ENCODE measurements at regions not wholly inside any gene's neighbourhood (a gene's known extent, or its start where the extent isn't known, plus 50 kb on each side); places are given as distances from the start of the nearest gene placed in this dataset.

DNA sequence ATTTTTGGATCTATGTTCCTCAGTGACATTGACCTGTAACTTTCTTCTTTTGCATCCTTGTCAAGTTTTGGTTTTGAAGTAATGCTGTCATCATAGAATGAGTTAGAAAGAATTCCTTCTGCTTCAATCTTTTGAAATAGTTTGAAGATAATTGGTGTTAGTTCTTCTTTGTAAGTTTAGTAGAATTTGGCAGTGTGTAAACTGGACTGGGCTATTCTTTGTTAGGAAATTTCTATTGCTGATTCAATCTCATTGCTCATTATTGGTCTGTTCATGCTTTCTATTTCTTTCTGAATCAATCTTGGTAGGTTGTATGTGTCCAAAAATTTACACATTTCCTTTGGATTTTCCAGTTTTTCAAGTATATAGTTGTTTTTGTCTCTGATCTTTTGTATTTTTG, 101.7 kb upstream of the SPRY2 start:
- H3K4me1 ChIP-seq (ENCODE audit: insufficient read depth), result no peaks in the 10 kb centered on the region
- no peaks in the 10 kb centered on the region for H4K20me1 ChIP-seq (ENCODE audit: insufficient read depth, poor library complexity, severe bottlenecking)
- no peaks in the 10 kb centered on the region for H3K27me3 ChIP-seq
- no peaks in the 10 kb centered on the region for H3K9me3 ChIP-seq (ENCODE audit: low read depth)
- H2AFZ ChIP-seq, result no peak overlapping the region
- H3K4me2 ChIP-seq, result no peak overlapping the region
- DNase-seq (ENCODE audit: low spot score), result no peak
- no peaks in the 10 kb centered on the region for H3K79me2 ChIP-seq
- no peak overlapping the region for H3K27ac ChIP-seq
- H3K4me3 ChIP-seq, result no peak overlapping the region
- no peaks in the 10 kb centered on the region for H3K9me2 ChIP-seq (replicated peaks; ENCODE audit: insufficient read depth)
- TF ChIP-seq EZH2phosphoT487 (IDR thresholded peaks at IDR 0.05; ENCODE audit: low read depth, severe bottlenecking, unreplicated experiment), result no peak
- TF ChIP-seq, protein P1, sequence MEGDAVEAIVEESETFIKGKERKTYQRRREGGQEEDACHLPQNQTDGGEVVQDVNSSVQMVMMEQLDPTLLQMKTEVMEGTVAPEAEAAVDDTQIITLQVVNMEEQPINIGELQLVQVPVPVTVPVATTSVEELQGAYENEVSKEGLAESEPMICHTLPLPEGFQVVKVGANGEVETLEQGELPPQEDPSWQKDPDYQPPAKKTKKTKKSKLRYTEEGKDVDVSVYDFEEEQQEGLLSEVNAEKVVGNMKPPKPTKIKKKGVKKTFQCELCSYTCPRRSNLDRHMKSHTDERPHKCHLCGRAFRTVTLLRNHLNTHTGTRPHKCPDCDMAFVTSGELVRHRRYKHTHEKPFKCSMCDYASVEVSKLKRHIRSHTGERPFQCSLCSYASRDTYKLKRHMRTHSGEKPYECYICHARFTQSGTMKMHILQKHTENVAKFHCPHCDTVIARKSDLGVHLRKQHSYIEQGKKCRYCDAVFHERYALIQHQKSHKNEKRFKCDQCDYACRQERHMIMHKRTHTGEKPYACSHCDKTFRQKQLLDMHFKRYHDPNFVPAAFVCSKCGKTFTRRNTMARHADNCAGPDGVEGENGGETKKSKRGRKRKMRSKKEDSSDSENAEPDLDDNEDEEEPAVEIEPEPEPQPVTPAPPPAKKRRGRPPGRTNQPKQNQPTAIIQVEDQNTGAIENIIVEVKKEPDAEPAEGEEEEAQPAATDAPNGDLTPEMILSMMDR (IDR thresholded peaks at IDR 0.05; ENCODE audit: poor library complexity), result no peak
- no peak for TF ChIP-seq EZH2 (IDR thresholded peaks at IDR 0.05; ENCODE audit: borderline replicate concordance)
- no peaks in the 10 kb centered on the region for H3K36me3 ChIP-seq (replicated peaks; ENCODE audit: insufficient read depth, low read depth)

DNA sequence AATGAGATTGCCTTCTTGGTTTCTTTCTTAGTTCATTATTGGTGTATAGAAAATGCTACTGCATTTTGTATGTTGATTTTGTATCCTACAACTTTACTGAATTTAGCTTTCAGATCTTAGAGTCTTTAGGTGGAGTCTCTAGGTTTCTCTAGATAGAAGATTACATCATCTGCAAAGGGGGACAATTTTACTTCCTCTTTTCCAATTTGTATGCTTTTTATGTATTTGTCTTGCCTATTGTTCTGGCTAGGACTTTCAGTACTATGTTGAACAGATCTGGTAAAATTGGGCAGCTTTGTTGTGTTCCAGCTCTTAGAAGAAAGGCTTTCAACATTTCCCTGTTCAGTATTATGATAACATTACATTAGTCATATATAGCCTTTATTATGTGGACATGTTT, 101.0 kb upstream of the SPRY2 start:
- Histone ChIP-seq H2AFZ (no peak overlapping the region), H3K4me3 (no peak overlapping the region), H3K36me3 (replicated peaks; ENCODE audit: insufficient read depth, low read depth) (no peaks in the 10 kb centered on the region), H3K27me3 (no peaks in the 10 kb centered on the region), H3K27ac (no peak overlapping the region), H3K4me1 (ENCODE audit: insufficient read depth) (no peaks in the 10 kb centered on the region), H3K4me2 (no peak overlapping the region), H3K79me2 (no peaks in the 10 kb centered on the region), H3K9me2 (replicated peaks; ENCODE audit: insufficient read depth) (no peaks in the 10 kb centered on the region), H3K9me3 (ENCODE audit: low read depth) (no peaks in the 10 kb centered on the region), H4K20me1 (ENCODE audit: insufficient read depth, poor library complexity, severe bottlenecking) (no peaks in the 10 kb centered on the region)
- DNase-seq (ENCODE audit: low spot score), result no peak
- TF ChIP-seq EZH2 (IDR thresholded peaks at IDR 0.05; ENCODE audit: borderline replicate concordance) (no peak), EZH2phosphoT487 (IDR thresholded peaks at IDR 0.05; ENCODE audit: low read depth, severe bottlenecking, unreplicated experiment) (no peak)
- TF ChIP-seq, protein P1 (IDR thresholded peaks at IDR 0.05; ENCODE audit: poor library complexity), result no peak

DNA sequence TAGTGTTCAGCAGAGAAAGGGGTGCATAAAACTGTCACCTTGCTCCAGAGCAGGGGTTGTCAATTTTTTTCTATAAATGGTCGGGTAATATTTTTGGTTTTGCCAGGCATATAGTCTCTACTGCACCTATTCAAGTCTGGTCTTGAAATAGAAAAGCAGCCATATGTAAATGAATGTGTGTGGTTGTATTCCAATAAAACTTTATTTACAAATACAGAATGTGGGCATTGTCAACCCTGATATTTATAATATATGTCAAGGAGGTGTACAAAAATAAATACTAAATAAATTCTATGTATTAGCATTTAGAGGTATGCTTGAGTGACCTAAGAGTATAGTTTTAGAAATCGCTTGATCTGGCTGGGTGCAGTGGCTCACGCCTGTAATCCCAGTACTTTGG, 97.6 kb upstream of the SPRY2 start:
- H3K79me2 ChIP-seq, result no peaks in the 10 kb centered on the region
- DNase-seq (ENCODE audit: low spot score), result no peak
- no peak overlapping the region for H3K4me3 ChIP-seq
- H4K20me1 ChIP-seq (ENCODE audit: insufficient read depth, poor library complexity, severe bottlenecking), result no peaks in the 10 kb centered on the region
- no peak overlapping the region for H3K4me2 ChIP-seq
- no peak overlapping the region for H2AFZ ChIP-seq
- no peaks in the 10 kb centered on the region for H3K36me3 ChIP-seq (replicated peaks; ENCODE audit: insufficient read depth, low read depth)
- H3K27ac ChIP-seq, result no peak overlapping the region
- TF ChIP-seq EZH2 (IDR thresholded peaks at IDR 0.05; ENCODE audit: borderline replicate concordance) (no peak), EZH2phosphoT487 (IDR thresholded peaks at IDR 0.05; ENCODE audit: low read depth, severe bottlenecking, unreplicated experiment) (no peak)
- TF ChIP-seq, protein P1 (IDR thresholded peaks at IDR 0.05; ENCODE audit: poor library complexity), result no peak
- H3K9me2 ChIP-seq (replicated peaks; ENCODE audit: insufficient read depth), result no peaks in the 10 kb centered on the region
- 100% methylated on average over 3 of the region's 3 CpGs for WGBS (ENCODE audit: low lambda C conversion rate, missing lambda C conversion rate)
- H3K27me3 ChIP-seq, result no peaks in the 10 kb centered on the region
- H3K9me3 ChIP-seq (ENCODE audit: low read depth), result no peaks in the 10 kb centered on the region
- no peaks in the 10 kb centered on the region for H3K4me1 ChIP-seq (ENCODE audit: insufficient read depth)

DNA sequence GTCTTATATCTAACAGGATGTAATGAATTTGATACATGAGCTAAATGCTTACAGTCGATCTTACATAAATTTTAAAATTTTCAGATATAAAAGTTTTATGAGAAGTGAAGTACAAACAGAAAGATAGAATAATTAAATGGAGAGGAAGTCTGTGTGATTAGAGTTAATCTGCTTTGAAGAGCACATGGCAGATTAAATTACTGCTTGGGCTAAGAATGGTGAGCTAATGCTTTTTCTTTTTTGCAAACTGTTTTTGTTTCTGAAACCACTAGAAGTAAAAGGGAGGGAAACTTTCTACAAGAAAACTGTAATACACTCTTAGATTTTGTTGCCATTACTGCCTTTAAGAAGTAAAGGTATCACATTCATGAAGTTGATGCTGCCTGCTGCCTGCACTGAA, 96.3 kb upstream of the SPRY2 start:
- Histone ChIP-seq H3K9me2 (replicated peaks; ENCODE audit: insufficient read depth) (no peaks in the 10 kb centered on the region), H3K4me3 (no peak overlapping the region), H3K4me2 (no peak overlapping the region), H3K27me3 (no peaks in the 10 kb centered on the region), H4K20me1 (ENCODE audit: insufficient read depth, poor library complexity, severe bottlenecking) (no peaks in the 10 kb centered on the region), H3K9me3 (ENCODE audit: low read depth) (no peaks in the 10 kb centered on the region), H2AFZ (no peak overlapping the region), H3K36me3 (replicated peaks; ENCODE audit: insufficient read depth, low read depth) (no peaks in the 10 kb centered on the region), H3K79me2 (no peaks in the 10 kb centered on the region), H3K27ac (no peak overlapping the region), H3K4me1 (ENCODE audit: insufficient read depth) (no peaks in the 10 kb centered on the region)
- TF ChIP-seq EZH2 (IDR thresholded peaks at IDR 0.05; ENCODE audit: borderline replicate concordance) (no peak), EZH2phosphoT487 (IDR thresholded peaks at IDR 0.05; ENCODE audit: low read depth, severe bottlenecking, unreplicated experiment) (no peak)
- TF ChIP-seq, protein P1 (IDR thresholded peaks at IDR 0.05; ENCODE audit: poor library complexity), result no peak
- WGBS (ENCODE audit: low lambda C conversion rate, missing lambda C conversion rate), result 50% methylated on average over 1 of the region's 1 CpG
- no peak for DNase-seq (ENCODE audit: low spot score)

Data from hepatocyte (in vitro differentiated cells).